ENCODE measurements at regions not wholly inside any gene's neighbourhood (a gene's known extent, or its start where the extent isn't known, plus 50 kb on each side); places are given as distances from the start of the nearest gene placed in this dataset.
"Not testable (repeated sequence)": the region's sequence is repeated elsewhere in the genome, so short reads cannot be mapped to it uniquely, and the experiment has no call there.

DNA sequence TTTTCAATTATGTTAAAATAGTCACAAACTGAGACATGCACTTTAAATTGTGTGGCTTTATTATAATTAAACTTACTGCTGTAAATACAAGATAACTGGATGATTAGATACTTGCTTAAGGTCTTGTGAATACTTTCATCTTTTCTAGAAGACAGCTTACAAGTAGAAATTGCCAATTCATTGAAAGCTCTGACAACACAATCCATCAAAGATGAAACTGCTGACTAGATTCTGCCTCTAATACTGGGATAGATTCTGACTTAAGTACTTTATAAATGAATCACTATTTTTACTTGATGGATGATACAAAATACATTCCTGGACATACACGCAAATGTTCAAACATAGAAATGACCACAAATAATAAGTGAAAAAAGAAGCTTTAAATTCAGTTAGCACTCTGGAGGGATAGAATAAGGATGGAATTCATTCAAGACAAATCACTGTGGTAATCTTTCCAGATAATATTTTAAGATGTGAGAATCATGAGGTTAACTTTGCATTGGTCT, 876.8 kb downstream of the RPS29 start:
- intact Hi-C loops (cut with DNase I; ENCODE audit: low total_unique reads): no loop called here
- TF ChIP-seq POLR2A (IDR thresholded peaks at IDR 0.05): no peak
- TF ChIP-seq, protein P1, sequence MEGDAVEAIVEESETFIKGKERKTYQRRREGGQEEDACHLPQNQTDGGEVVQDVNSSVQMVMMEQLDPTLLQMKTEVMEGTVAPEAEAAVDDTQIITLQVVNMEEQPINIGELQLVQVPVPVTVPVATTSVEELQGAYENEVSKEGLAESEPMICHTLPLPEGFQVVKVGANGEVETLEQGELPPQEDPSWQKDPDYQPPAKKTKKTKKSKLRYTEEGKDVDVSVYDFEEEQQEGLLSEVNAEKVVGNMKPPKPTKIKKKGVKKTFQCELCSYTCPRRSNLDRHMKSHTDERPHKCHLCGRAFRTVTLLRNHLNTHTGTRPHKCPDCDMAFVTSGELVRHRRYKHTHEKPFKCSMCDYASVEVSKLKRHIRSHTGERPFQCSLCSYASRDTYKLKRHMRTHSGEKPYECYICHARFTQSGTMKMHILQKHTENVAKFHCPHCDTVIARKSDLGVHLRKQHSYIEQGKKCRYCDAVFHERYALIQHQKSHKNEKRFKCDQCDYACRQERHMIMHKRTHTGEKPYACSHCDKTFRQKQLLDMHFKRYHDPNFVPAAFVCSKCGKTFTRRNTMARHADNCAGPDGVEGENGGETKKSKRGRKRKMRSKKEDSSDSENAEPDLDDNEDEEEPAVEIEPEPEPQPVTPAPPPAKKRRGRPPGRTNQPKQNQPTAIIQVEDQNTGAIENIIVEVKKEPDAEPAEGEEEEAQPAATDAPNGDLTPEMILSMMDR (IDR thresholded peaks at IDR 0.05 in 4 of 5, conservative IDR thresholded peaks at IDR 0.05 in 1 of 5): no peak
- H3K4me3 ChIP-seq: no peak overlapping the region
- in situ Hi-C loops (cut with MboI; ENCODE audit: low sequenced_read_pairs in 4 of 4): no loop called here
- no peaks in the 10 kb centered on the region for H3K36me3 ChIP-seq
- ATAC-seq (no peak), DNase-seq (no peak)
- H3K27ac ChIP-seq: no peak overlapping the region
- H3K4me1 ChIP-seq: no peaks in the 10 kb centered on the region
- no peaks in the 10 kb centered on the region for H3K9me3 ChIP-seq
- no peaks in the 10 kb centered on the region for H3K27me3 ChIP-seq

DNA sequence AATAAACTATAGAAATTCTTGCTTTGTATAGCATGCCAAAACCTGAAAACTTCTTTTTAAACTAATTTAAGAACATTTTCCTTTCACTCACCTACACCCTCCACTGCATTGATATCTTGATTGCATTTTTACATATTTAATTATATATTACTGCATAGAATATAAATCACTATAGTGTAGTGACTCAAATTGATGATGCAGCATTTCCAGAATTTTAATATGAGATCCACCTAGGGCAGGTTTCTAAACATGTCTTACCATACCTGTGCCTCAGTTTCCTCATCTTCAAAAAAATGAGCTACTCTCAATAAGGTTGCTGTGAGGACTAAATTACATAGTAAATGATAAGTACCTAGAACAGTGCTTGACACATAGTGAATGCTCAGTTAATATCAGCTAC, 881.5 kb downstream of the RPS29 start:
- H3K36me3 ChIP-seq: no peaks in the 10 kb centered on the region
- no peaks in the 10 kb centered on the region for H3K9me3 ChIP-seq
- intact Hi-C loops (cut with DNase I; ENCODE audit: low total_unique reads) (no loop called here), in situ Hi-C loops (cut with MboI; ENCODE audit: low sequenced_read_pairs in 4 of 4) (no loop called here)
- no peaks in the 10 kb centered on the region for H3K4me1 ChIP-seq
- no peak overlapping the region for H3K4me3 ChIP-seq
- no peak for TF ChIP-seq POLR2A (IDR thresholded peaks at IDR 0.05)
- TF ChIP-seq, protein P1 (IDR thresholded peaks at IDR 0.05 in 4 of 5, conservative IDR thresholded peaks at IDR 0.05 in 1 of 5): no peak
- DNase-seq (no peak), ATAC-seq (no peak)
- H3K27me3 ChIP-seq: no peaks in the 10 kb centered on the region
- H3K27ac ChIP-seq: no peak overlapping the region

DNA sequence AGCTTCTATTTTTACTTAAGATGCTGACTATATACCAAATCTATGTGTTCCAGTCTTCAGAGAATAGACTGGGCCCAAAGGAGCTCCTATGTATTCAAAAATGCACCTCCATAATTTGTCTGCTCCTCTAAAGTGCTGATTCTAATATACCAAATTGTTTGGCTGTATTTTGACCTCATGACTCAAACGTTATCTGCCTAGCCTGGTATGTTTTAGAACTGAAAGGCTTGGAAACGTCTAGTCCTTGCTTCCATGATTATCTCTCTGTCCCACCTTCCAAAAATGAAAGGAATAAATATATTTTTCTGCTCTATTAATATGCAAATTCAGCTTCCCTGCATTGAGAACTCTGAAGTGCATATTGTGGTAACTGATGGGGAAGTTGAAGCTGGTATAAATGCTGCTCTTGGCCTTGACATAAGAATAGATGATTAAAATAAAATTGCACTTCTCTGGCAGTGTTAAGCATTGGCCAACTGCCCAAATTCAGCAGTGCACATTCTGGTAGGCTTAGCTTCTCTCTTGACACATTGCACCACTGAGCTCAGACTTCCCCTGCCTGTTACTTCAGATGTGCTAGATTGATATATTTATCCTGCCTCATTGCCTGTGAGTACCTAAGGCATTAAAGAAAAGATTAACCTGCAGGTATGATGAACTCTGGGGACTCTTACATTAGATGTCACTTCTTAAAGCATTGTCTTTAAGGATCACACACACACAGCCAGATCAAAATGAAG, 882.3 kb downstream of the RPS29 start:
- H3K4me1 ChIP-seq: no peaks in the 10 kb centered on the region
- TF ChIP-seq, protein P1 (IDR thresholded peaks at IDR 0.05 in 4 of 5, conservative IDR thresholded peaks at IDR 0.05 in 1 of 5): no peak
- intact Hi-C loops (cut with DNase I; ENCODE audit: low total_unique reads): no loop called here

DNA sequence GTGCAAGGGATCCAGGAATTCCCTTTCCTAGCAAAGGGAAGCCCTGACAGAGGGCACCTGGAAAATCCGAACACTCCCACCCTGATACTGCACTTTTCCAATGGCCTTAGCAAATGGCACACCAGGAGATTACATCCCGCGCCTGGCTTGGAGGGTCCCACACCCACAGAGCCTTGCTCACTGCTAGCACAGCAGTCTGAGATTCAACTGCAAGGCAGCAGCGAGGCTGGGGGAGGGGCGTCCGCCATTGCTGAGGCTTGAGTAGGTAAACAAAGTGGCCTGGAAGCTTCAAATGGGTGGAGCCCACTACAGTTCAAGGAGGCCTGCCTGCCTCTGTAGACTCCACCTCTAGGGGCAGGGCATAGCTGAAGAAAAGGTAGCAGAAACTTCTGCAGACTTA, 888.8 kb downstream of the RPS29 start:
- intact Hi-C loops (cut with DNase I; ENCODE audit: low total_unique reads); H3K4me1 ChIP-seq; in situ Hi-C loops (cut with MboI; ENCODE audit: low sequenced_read_pairs in 4 of 4); H3K9me3 ChIP-seq; DNase-seq; ATAC-seq; H3K27ac ChIP-seq; H3K36me3 ChIP-seq; H3K27me3 ChIP-seq; H3K4me3 ChIP-seq: not testable (repeated sequence)

More for the DNA sequence above, 882.3 kb downstream of the RPS29 start:
- no peaks in the 10 kb centered on the region for H3K9me3 ChIP-seq
- DNase-seq: no peak
- no peak overlapping the region for H3K4me3 ChIP-seq
- in situ Hi-C loops (cut with MboI; ENCODE audit: low sequenced_read_pairs in 4 of 4): no loop called here
- H3K36me3 ChIP-seq: no peaks in the 10 kb centered on the region
- ATAC-seq: no peak
- H3K27ac ChIP-seq: no peak overlapping the region
- no peaks in the 10 kb centered on the region for H3K27me3 ChIP-seq

DNA sequence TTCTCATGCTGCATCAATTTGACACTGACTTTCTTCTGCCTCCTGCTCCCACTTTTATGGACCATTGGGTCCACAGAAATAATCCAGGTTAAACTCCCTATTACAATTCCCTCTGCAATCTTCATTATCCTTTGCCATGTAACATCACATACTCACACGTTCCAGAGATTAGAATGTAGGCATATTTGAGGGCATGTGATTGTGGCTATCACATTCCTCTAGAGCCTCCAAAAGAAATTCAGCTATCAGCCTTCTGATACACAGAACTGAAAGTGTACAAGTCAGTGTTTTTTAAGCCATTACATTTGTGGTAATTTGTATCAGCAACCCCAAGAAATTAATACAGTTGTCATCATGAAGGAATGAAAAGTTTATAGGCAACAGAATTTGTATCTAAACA, 892.4 kb downstream of the RPS29 start:
- intact Hi-C loops (cut with DNase I; ENCODE audit: low total_unique reads): no loop called here
- no peaks in the 10 kb centered on the region for H3K9me3 ChIP-seq
- H3K4me1 ChIP-seq: no peaks in the 10 kb centered on the region
- in situ Hi-C loops (cut with MboI; ENCODE audit: low sequenced_read_pairs in 4 of 4): no loop called here
- no peak for DNase-seq
- TF ChIP-seq POLR2A (IDR thresholded peaks at IDR 0.05): no peak
- TF ChIP-seq, protein P1 (IDR thresholded peaks at IDR 0.05 in 4 of 5, conservative IDR thresholded peaks at IDR 0.05 in 1 of 5): no peak
- H3K27ac ChIP-seq: no peak overlapping the region
- ATAC-seq: no peak
- H3K27me3 ChIP-seq: no peaks in the 10 kb centered on the region
- no peak overlapping the region for H3K4me3 ChIP-seq
- H3K36me3 ChIP-seq: no peaks in the 10 kb centered on the region

Data from gastrocnemius medialis (tissue), 4 donors.